GDM1 (cell line): ENCODE measurements at regions not wholly inside any gene's neighbourhood (a gene's known extent, or its start where the extent isn't known, plus 50 kb on each side); places are given as distances from the start of the nearest gene placed in this dataset.

Source experiments
- DNase-seq: peaks from one replicate; lab custom pipeline; 2025; lab: John Stamatoyannopoulos, UW

GRCh38 chr2:234596696-234597575, 100.1 kb upstream of the ARL4C start:
- no peak for DNase-seq

- no peak for DNase-seq
Measured at GRCh38 chr2:234595829-234596228, 98.9 kb upstream of the ARL4C start.

GRCh38 chr2:234594715-234595114, 97.8 kb upstream of the ARL4C start:
- DNase-seq = no peak

- DNase-seq = no peak
Measured at GRCh38 chr2:234593636-234594035, 96.8 kb upstream of the ARL4C start.

GRCh38 chr2:234592541-234592940, 95.7 kb upstream of the ARL4C start:
- no peak for DNase-seq

GRCh38 chr2:234590076-234590475, 93.2 kb upstream of the ARL4C start:
- DNase-seq = no peak

- DNase-seq = no peak
Measured at GRCh38 chr2:234588054-234588430, 91.2 kb upstream of the ARL4C start.

- DNase-seq = no peak
Measured at GRCh38 chr2:234587341-234588053, 90.6 kb upstream of the ARL4C start.

GRCh38 chr2:234583331-234583730, 86.5 kb upstream of the ARL4C start:
- no peak for DNase-seq

GRCh38 chr2:234580686-234581085, 83.8 kb upstream of the ARL4C start:
- DNase-seq = no peak

- no peak for DNase-seq
Measured at GRCh38 chr2:234579231-234579962, 82.5 kb upstream of the ARL4C start.

GRCh38 chr2:234578389-234578788, 81.5 kb upstream of the ARL4C start:
- no peak for DNase-seq

GRCh38 chr2:234577191-234577590, 80.3 kb upstream of the ARL4C start:
- no peak for DNase-seq

- peak; percentile 75 for DNase-seq
Measured at GRCh38 chr2:234571620-234572407, 74.9 kb upstream of the ARL4C start.

GRCh38 chr2:234570476-234570875, 73.6 kb upstream of the ARL4C start:
- DNase-seq = no peak

GRCh38 chr2:234569776-234570430, 73.0 kb upstream of the ARL4C start:
- DNase-seq = no peak

GRCh38 chr2:234566622-234567021, 69.7 kb upstream of the ARL4C start:
- DNase-seq = no peak

- DNase-seq = no peak
Measured at GRCh38 chr2:234565842-234566619, 69.2 kb upstream of the ARL4C start.

- no peak for DNase-seq
Measured at GRCh38 chr2:234565201-234565600, 68.3 kb upstream of the ARL4C start.

- DNase-seq = no peak
Measured at GRCh38 chr2:234564699-234565098, 67.8 kb upstream of the ARL4C start.

- no peak for DNase-seq
Measured at GRCh38 chr2:234559609-234560008, 62.7 kb upstream of the ARL4C start.
